C4-2B (cell line): ENCODE measurements at regions not wholly inside any gene's neighbourhood (a gene's known extent, or its start where the extent isn't known, plus 50 kb on each side); places are given as distances from the start of the nearest gene placed in this dataset.

Experiments used
- H3K27ac ChIP-seq: fragments of 450-650 bp; 2 replicates; pipeline ENCODE4 v1.5.1; 2017
- ZFX ChIP-seq: fragments of 450-650 bp; IDR thresholded peaks from 2 replicates; pipeline ENCODE4 v1.6.1; 2017
- TF ChIP-seq, protein P1 (sequence below): fragments of 450-650 bp; conservative IDR thresholded peaks from 2 replicates; pipeline ENCODE4 v1.5.1; 2017; ENCODE audit warnings: mild to moderate bottlenecking

GRCh38 chr21:32192291-32193097 lies 86.4 kb downstream of the MIS18A start:
- H3K27ac ChIP-seq: no peak overlapping the region

DNA sequence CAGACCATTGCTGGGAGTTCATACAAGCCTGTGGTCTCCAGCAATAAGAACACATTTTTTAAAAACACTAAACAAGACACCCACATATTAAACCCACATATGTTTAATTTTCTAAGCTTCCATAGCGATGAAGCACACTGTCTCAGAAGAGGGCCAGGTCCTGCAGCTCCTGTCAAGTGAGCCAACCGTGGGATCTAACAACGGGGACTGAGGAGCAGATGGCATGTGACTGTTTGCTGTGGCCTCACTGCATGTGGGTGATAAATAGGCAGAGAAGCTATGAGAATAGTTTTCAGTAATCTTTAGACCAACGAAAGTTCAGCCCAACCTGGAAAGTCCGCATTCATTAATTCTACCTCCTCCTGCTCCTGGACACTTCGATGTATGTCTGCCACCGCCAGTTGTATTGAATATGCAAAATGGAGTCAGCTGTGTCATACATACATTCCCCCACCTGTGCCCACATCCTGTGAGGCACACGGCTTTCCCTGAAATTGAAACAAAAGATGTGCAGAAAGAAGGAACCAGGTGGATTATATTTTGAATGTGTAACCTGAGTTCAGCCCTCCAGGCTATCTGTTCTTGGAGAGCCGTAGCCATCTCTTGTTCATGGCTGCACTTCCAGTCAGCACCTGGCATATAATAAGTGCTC lies 88.2 kb downstream of the MIS18A start:
- no peak overlapping the region for H3K27ac ChIP-seq
- TF ChIP-seq ZFX: no peak
- TF ChIP-seq, protein P1, sequence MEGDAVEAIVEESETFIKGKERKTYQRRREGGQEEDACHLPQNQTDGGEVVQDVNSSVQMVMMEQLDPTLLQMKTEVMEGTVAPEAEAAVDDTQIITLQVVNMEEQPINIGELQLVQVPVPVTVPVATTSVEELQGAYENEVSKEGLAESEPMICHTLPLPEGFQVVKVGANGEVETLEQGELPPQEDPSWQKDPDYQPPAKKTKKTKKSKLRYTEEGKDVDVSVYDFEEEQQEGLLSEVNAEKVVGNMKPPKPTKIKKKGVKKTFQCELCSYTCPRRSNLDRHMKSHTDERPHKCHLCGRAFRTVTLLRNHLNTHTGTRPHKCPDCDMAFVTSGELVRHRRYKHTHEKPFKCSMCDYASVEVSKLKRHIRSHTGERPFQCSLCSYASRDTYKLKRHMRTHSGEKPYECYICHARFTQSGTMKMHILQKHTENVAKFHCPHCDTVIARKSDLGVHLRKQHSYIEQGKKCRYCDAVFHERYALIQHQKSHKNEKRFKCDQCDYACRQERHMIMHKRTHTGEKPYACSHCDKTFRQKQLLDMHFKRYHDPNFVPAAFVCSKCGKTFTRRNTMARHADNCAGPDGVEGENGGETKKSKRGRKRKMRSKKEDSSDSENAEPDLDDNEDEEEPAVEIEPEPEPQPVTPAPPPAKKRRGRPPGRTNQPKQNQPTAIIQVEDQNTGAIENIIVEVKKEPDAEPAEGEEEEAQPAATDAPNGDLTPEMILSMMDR: no peak

More at GRCh38 chr21:32192291-32193097, 86.4 kb downstream of the MIS18A start:
- TF ChIP-seq, protein P1: no peak
- no peak for TF ChIP-seq ZFX

GRCh38 chr21:32189688-32190483 lies 89.0 kb downstream of the MIS18A start:
- no peak for TF ChIP-seq ZFX
- TF ChIP-seq, protein P1: no peak
- no peak overlapping the region for H3K27ac ChIP-seq

DNA sequence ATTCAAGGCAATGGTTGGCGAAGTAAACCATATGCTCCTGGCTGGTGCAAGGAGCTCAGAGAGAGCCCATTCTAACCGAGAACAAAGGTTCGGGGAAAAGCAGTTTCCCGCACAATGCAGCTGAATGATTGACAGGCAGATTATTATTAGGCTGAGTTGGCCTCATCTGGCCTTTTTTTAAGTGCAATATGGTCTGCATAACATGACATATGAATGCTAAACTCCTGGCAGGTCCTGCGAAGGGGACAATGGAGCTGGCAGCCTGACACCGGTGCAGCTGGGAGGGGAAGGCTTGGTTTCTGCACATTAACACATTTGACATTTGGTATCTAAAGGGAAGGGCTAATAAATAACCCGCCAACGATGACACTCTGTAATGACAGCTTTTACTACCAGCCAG lies 92.0 kb downstream of the MIS18A start:
- TF ChIP-seq, protein P1: no peak
- TF ChIP-seq ZFX: no peak
- no peak overlapping the region for H3K27ac ChIP-seq

- TF ChIP-seq, protein P1: no peak
- no peak for TF ChIP-seq ZFX
- H3K27ac ChIP-seq: no peak overlapping the region
These were observed 93.1 kb downstream of the MIS18A start for GRCh38 chr21:32185726-32186125.

DNA sequence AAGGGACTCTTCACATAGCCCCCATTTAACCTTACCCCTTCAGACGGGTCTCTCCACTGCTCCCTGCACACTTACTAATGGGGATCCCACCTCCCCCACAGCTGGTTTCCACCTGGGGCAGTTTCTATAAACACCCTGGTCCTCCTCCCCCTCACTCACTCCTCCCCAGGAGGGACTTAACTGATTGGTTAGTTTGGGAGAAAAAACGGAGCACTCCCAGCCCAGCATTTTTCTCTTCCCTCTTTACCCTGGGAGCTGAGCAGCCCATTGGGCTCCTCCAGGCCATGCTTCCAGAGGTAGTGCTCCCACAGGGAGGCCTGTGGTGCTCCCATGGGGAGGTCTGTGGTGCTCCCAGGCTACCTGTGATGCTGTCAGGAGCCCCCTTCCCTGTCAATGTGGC lies 93.7 kb downstream of the MIS18A start:
- H3K27ac ChIP-seq: no peak overlapping the region
- TF ChIP-seq, protein P1: no peak
- no peak for TF ChIP-seq ZFX
